ENCODE measurements at regions not wholly inside any gene's neighbourhood (a gene's known extent, or its start where the extent isn't known, plus 50 kb on each side); places are given as distances from the start of the nearest gene placed in this dataset.

DNA sequence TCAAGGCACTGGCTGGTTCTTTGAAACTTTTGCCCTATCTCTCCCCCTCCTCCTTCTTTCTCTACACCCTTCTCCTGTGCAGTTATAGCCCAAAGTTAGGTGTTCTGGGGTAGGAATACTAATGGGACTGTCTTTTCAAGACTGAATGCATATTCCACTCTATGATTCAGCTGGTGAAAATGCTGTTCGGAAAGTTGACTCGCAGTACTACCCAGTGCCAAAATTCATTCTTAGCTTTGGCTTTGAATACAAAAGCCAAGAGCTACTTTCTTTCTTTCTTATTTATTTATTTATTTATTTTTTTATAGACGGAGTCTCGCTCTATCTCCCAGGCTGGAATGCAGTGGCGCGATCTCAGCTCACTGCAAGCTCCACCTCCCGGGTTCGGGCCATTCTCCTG, 249.2 kb downstream of the ETNK1 start:
- H3K79me2 ChIP-seq (ENCODE audit: insufficient read depth, low read length), result no peaks in the 10 kb centered on the region
- Mint-ChIP-seq H3K4me1 (0 out of 4 replicates have a peak, but pooled peaks cover 0 to 2% of the 10 kb centered on the region in 2 experiments), H3K27me3 (ENCODE audit: low read depth) (no peaks in the 10 kb centered on the region), H3K27ac (no peak overlapping the region; a peak in 1 of 7 replicates), H3K9me3 (no peaks in the 10 kb centered on the region), H3K4me3 (no peak overlapping the region), H3K36me3 (ENCODE audit: insufficient read depth in 1 of 3, low read depth in 3 of 3) (no peaks in the 10 kb centered on the region; a peak in 1 of 7 replicates)
- no peak overlapping the region for H3K56ac ChIP-seq (ENCODE audit: insufficient read length, low read depth, low read length)
- H2BK20ac ChIP-seq (ENCODE audit: low read depth, low read length, poor library complexity, severe bottlenecking), result no peak overlapping the region
- H4K8ac ChIP-seq (replicated peaks; ENCODE audit: insufficient read length, low read depth, low read length), result no peak overlapping the region
- no peak overlapping the region for H4K5ac ChIP-seq (ENCODE audit: insufficient read length, low read depth, low read length)
- no peak overlapping the region for H3K23ac ChIP-seq (ENCODE audit: insufficient read length, low read depth, low read length)
- H3K79me1 ChIP-seq (ENCODE audit: insufficient read depth, low read depth, low read length, poor library complexity, severe bottlenecking), result no peaks in the 10 kb centered on the region
- no peaks in the 10 kb centered on the region for H3K4me1 ChIP-seq (ENCODE audit: insufficient read depth, low read length)
- no peak overlapping the region for H2AFZ ChIP-seq (ENCODE audit: low read length)
- H3K9ac ChIP-seq (ENCODE audit: extremely low read depth, insufficient read length, low read length), result no peak overlapping the region
- no peak overlapping the region for H3T11ph ChIP-seq (ENCODE audit: low read length)
- no peaks in the 10 kb centered on the region for H3K9me3 ChIP-seq (ENCODE audit: control insufficient read depth, low read depth, low read length)
- no peak overlapping the region for H3K4me2 ChIP-seq (ENCODE audit: insufficient read depth, insufficient read length, low read length)
- no peak overlapping the region for H3K27ac ChIP-seq (ENCODE audit: insufficient read length, low read depth, low read length)
- no peak overlapping the region for H3K18ac ChIP-seq (ENCODE audit: insufficient read length, low read depth, low read length)
- H4K20me1 ChIP-seq (ENCODE audit: control insufficient read depth, insufficient read depth, insufficient read length), result no peaks in the 10 kb centered on the region
- H2BK120ac ChIP-seq (ENCODE audit: low read depth, low read length, poor library complexity, severe bottlenecking), result no peak overlapping the region
- no peak overlapping the region for H2BK12ac ChIP-seq (ENCODE audit: insufficient read length, low read depth, low read length)
- no peak overlapping the region for H3K4ac ChIP-seq (ENCODE audit: low read depth, low read length)
- TF ChIP-seq CTCF (conservative IDR thresholded peaks at IDR 0.05), result no peak
- no CpG with 5 or more reads among the region's 8 CpGs for WGBS (ENCODE audit: extremely low coverage, insufficient read length, low lambda C conversion rate)
- H3K14ac ChIP-seq (ENCODE audit: insufficient read depth, low read length), result no peak overlapping the region
- no peak overlapping the region for H2BK15ac ChIP-seq (ENCODE audit: low read depth, low read length)
- no peak overlapping the region for H2AK5ac ChIP-seq (ENCODE audit: insufficient read length, low read length)
- H3K27me3 ChIP-seq (ENCODE audit: insufficient read depth, low read length), result no peaks in the 10 kb centered on the region
- no peak for DNase-seq
- H2BK5ac ChIP-seq (ENCODE audit: insufficient read length, low read length), result no peak overlapping the region
- no peak overlapping the region for H4K91ac ChIP-seq (ENCODE audit: insufficient read length, low read depth, low read length)
- no peaks in the 10 kb centered on the region for H3K23me2 ChIP-seq (ENCODE audit: insufficient read length, low read depth, low read length, poor library complexity, severe bottlenecking)
